Hepatocyte (in vitro differentiated cells): ENCODE measurements at regions not wholly inside any gene's neighbourhood (a gene's known extent, or its start where the extent isn't known, plus 50 kb on each side); places are given as distances from the start of the nearest gene placed in this dataset.

Source experiments
- CTCF ChIP-seq: fragments of 200-600 bp; sonication (generic); IDR thresholded peaks from 2 replicates; pipeline ENCODE4 v1.5.1; 2016; ENCODE audit warnings: antibody characterized with exemption, mild to moderate bottlenecking; ENCODE audit not compliant: poor library complexity
- EZH2 ChIP-seq: fragments of 200-600 bp; sonication (generic); IDR thresholded peaks from 2 replicates; pipeline ENCODE4 v1.6.1; 2016; ENCODE audit warnings: antibody characterized with exemption, mild to moderate bottlenecking, borderline replicate concordance

- TF ChIP-seq CTCF (no peak), EZH2 (no peak)
Measured at GRCh38 chr19:23992348-23992747, 77.7 kb downstream of the ZNF726 start.
